ENCODE measurements at regions not wholly inside any gene's neighbourhood (a gene's known extent, or its start where the extent isn't known, plus 50 kb on each side); places are given as distances from the start of the nearest gene placed in this dataset.

DNA sequence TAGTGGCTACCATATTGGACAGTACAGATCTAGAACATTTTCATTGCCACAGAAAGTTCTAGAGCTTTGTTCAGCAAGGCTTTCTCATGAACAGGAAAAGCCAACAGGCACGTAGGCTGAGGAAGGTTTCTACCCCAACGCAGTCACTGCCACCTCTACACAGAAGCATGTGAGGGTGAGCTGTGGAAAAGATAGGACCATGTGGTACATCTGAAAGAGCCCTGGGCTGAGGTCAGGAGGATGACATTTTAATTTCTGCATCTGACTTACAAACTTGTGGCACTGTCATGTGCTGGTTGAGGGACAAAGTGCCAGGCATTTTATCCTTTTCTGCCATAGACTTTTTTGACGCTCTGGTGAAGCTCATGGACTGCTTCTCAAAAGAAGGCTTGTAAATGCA, 454.2 kb downstream of the BCOR start:
- Mint-ChIP-seq H3K27me3 (no peaks in the 10 kb centered on the region), H3K36me3 (ENCODE audit: low read depth) (no peaks in the 10 kb centered on the region), H3K4me3 (no peak overlapping the region), H3K9me3 (no peaks in the 10 kb centered on the region), H3K4me1 (ENCODE audit: low read depth) (peaks cover 20% of the 10 kb centered on the region), H3K27ac (no peak overlapping the region)
- ChIA-PET CTCF (no interaction called here), POLR2A (no interaction called here)
- intact Hi-C loops (cut with micrococcal nuclease): no loop called here
- DNase-seq: peak; percentile 28
- ATAC-seq: no peak
- no peak for TF ChIP-seq CTCF (IDR thresholded peaks at IDR 0.05)

DNA sequence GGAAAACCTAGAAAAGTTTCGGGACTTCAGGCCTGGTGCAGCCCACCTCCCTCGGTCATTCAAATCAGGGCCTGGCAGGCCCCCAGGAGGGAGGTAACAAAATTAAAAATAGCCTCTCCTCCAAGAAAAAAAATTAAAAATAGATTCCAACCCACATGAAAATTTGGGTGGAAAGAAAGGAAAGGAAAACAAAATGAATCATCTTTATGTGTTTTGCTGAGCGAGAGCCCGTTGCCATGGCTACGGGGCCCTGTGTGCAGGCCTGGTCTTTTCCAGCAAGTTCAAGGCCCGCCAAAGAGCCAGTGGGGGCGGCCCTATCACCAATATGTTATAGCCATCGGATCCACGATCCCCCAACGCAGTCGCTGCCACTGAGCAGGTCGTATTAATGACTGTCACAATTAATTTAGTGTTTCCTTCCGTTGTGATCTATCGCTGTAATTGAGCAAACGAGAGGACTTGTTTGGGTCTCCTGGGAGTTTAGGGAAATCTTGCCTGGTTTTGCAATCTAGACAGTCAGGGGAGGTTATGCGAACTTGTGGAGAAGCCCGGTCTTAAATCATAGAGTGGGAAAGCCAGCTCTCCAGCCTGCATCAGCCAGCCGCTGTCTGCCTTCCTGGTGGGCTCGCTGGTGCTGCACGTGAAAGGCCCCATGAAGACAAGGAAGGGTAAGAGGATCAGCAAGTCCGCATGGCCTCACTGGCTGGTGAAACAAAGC, 452.4 kb downstream of the BCOR start:
- Mint-ChIP-seq H3K27me3 (no peaks in the 10 kb centered on the region), H3K36me3 (ENCODE audit: low read depth) (no peaks in the 10 kb centered on the region), H3K4me3 (no peak overlapping the region), H3K4me1 (ENCODE audit: low read depth) (peaks cover 20% of the 10 kb centered on the region), H3K9me3 (no peaks in the 10 kb centered on the region), H3K27ac (no peak overlapping the region)
- ATAC-seq (no peak), DNase-seq (peak; percentile 27)
- intact Hi-C loops (cut with micrococcal nuclease): no loop called here
- CTCF ChIA-PET: no interaction called here
- POLR2A ChIA-PET: no interaction called here
- no peak for TF ChIP-seq CTCF (IDR thresholded peaks at IDR 0.05)

DNA sequence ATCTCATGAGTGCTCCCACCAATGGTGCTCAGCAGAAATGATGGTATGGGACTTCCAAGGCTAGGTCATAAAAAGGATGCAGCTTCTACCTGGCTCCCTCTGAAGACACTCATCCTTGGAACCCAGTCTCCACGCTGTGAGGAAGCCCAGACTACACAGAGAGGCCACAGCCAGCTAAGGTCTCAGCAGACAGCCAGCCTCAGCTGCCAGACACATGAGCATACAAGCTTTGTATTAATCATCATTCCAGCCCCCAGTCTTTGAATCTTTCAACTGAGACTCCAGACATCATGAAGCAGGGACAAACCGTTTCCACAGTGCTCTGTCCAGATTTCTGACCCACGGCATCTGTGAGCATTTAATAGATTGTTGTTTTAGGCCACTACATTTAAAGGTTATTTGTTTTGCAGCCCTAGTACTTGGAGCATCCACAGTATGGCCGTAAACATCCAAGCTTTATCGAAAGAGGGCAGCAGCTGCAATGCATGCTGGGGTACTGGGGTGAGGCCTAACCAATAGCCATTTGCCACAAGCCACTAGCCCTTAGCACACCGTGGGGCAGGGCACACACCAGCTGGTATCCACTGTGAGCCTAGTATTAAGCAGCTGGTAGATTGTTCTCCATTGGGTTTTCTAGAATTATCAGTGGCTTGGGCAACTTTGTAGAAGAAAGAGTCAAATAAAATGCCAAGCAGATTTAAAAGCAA, 449.1 kb downstream of the BCOR start:
- Mint-ChIP-seq H3K27ac (no peak overlapping the region), H3K4me1 (ENCODE audit: low read depth) (peaks cover 10% of the 10 kb centered on the region), H3K27me3 (no peaks in the 10 kb centered on the region), H3K4me3 (no peak overlapping the region), H3K9me3 (no peaks in the 10 kb centered on the region), H3K36me3 (ENCODE audit: low read depth) (no peaks in the 10 kb centered on the region)
- CTCF ChIA-PET: interaction anchor here (1.6 kb wide), 1 partner anchor 92 kb away, joined by 3 read pairs; no protein-coding TSS in a partner anchor
- POLR2A ChIA-PET: interaction anchor here (0.7 kb wide), 1 partner anchor 11 kb away, joined by 3 read pairs; no protein-coding TSS in a partner anchor
- intact Hi-C loops (cut with micrococcal nuclease): no loop called here
- no peak for TF ChIP-seq CTCF (IDR thresholded peaks at IDR 0.05)
- ATAC-seq: no peak
- no peak for DNase-seq

GRCh38 chrX:39650768-39651347, 446.9 kb downstream of the BCOR start:
- intact Hi-C loops (cut with micrococcal nuclease): no loop called here
- Mint-ChIP-seq H3K4me3 (no peak overlapping the region), H3K4me1 (ENCODE audit: low read depth) (peaks cover 14% of the 10 kb centered on the region), H3K27ac (no peak overlapping the region), H3K36me3 (ENCODE audit: low read depth) (no peaks in the 10 kb centered on the region), H3K9me3 (no peaks in the 10 kb centered on the region), H3K27me3 (no peaks in the 10 kb centered on the region)
- no peak for DNase-seq
- TF ChIP-seq CTCF (IDR thresholded peaks at IDR 0.05): no peak
- no peak for ATAC-seq
- CTCF ChIA-PET: no interaction called here
- POLR2A ChIA-PET: no interaction called here

DNA sequence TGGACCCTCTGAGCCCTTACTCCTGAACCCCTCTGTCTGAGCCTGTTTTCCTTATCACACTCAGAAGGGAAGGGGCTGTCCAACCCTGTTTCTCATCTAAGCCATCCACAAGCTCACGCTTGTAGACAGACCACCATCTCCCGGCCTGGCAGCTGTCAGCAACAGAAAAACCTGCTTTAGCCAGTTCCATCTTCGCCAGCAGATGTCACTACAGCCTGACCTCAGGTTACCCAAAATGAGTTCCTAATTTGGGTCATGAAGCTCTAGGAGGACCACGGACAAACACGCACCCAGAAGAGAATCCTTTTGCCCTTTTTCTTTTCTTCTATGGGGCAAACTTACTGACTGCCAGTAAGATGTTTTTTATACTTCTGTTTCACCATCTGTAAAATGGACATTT, 445.4 kb downstream of the BCOR start:
- intact Hi-C loops (cut with micrococcal nuclease): no loop called here
- no peaks in the 10 kb centered on the region for H3K9me3 Mint-ChIP-seq
- no peaks in the 10 kb centered on the region for H3K36me3 Mint-ChIP-seq (ENCODE audit: low read depth)
- peaks cover 14% of the 10 kb centered on the region for H3K4me1 Mint-ChIP-seq (ENCODE audit: low read depth)
- ATAC-seq (no peak), DNase-seq (peak; percentile 47)
- no peak for TF ChIP-seq CTCF (IDR thresholded peaks at IDR 0.05)
- H3K4me3 Mint-ChIP-seq: no peak overlapping the region
- H3K27me3 Mint-ChIP-seq: no peaks in the 10 kb centered on the region
- CTCF ChIA-PET: interaction anchor here (1.2 kb wide), 1 partner anchor 412 kb away, joined by 3 read pairs; no protein-coding TSS in a partner anchor
- H3K27ac Mint-ChIP-seq: no peak overlapping the region
- POLR2A ChIA-PET: no interaction called here
